Ovary (tissue), 7 donors: ENCODE measurements at regions not wholly inside any gene's neighbourhood (a gene's known extent, or its start where the extent isn't known, plus 50 kb on each side); places are given as distances from the start of the nearest gene placed in this dataset.

Source experiments
- DNase-seq, 5 donors: peaks; one replicate each; pipeline ENCODE4 v3.0.0-alpha.2; 2019 to 2020
- H3K27ac ChIP-seq, 2 donors: fragments of 200-600 bp; one replicate each; pipeline versions ENCODE4 v1.5.1 to v1.8.0; 2019 to 2022
- H3K27me3 ChIP-seq: fragments of 200-600 bp; one replicate; pipeline ENCODE4 v1.8.0; 2022
- H3K36me3 ChIP-seq: fragments of 200-600 bp; sonication (generic); one replicate; pipeline ENCODE4 v1.5.1; 2019
- H3K4me1 ChIP-seq: one replicate; pipeline ENCODE4 v1.8.1; 2013; ENCODE audit warnings: mild to moderate bottlenecking, moderate library complexity; ENCODE audit not compliant: insufficient read depth
- H3K4me3 ChIP-seq: fragments of 200-600 bp; sonication (generic); one replicate; pipeline ENCODE4 v1.5.1; 2017
- H3K9me3 ChIP-seq, 2 donors: fragments of 200-600 bp in 1 of 2; sonication (generic) in 1 of 2; one replicate each; pipeline versions ENCODE4 v1.5.1 to v1.8.1; 2013 to 2019; ENCODE audit warnings: mild to moderate bottlenecking in 1 of 2, moderate library complexity in 1 of 2
- EP300 ChIP-seq: sonication (generic); formaldehyde crosslinking; IDR thresholded peaks from one replicate; pipeline ENCODE4 v1.6.1; 2017; ENCODE audit warnings: antibody characterized with exemption
- POLR2A ChIP-seq: fragments of 450-650 bp; IDR thresholded peaks from one replicate; pipeline ENCODE4 v1.6.1; 2017; ENCODE audit warnings: antibody characterized with exemption, mild to moderate bottlenecking, moderate library complexity
- WGBS, 3 donors: extraction: QIAGEN DNeasy Blood & Tissue Kit in 1 of 3; methylation state at CpG; one replicate each; pipeline versions ENCODE4 v1.1.5 to v1.1.7; 2013 to 2017; 5-methylcytosine and 5-hydroxymethylcytosine counted together
- intact Hi-C, 4 donors: fragments of 100-400 bp; cut with DNase I; formaldehyde crosslinking; loops; one replicate each; pipeline versions ENCODE4 v1.11.0 to v1.15.1; 2022 to 2023
- TF ChIP-seq, protein P1 (sequence below), 3 donors: fragments of 450-650 bp in 2 of 3; fragments of 200-600 bp in 1 of 3; IDR thresholded peaks; one replicate each; pipeline versions ENCODE4 v1.5.1 to v1.8.0; 2016 to 2022; ENCODE audit warnings: antibody characterized with exemption in 3 of 3, mild to moderate bottlenecking in 1 of 3
- donor health status: DM: no; HTN: no; CAD: no; lungs with moderate emphysema.
- donor health status: DM: no; HTN: no; CAD: no.
- donor health status: Bipolar disorder and iron deficiency.
- donor health status: DM: no; HTN: no; CAD: no.
- donor health status: DM: yes; HTN: yes; CAD: no.

DNA sequence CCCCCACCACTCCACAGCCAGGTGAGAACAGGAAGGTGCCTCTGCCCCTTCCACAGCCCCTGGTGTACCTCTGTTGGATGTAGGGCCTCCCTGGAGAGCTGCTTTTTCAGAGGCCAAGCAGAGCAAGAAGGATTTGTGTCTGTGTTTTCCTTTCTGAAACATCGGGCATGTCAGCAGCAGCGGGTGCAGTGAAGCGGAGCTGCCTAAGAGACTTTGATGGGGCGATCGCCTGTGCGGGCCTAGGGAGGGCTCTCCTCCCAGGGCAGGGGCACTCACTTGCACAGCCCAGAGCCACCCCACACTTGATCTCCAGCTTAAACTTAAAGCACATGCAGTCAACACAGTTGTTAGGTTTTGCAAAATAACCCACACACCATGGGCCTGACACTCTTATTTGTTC is 324.7 kb downstream of the ACTR3B start:
- TF ChIP-seq, protein P1, sequence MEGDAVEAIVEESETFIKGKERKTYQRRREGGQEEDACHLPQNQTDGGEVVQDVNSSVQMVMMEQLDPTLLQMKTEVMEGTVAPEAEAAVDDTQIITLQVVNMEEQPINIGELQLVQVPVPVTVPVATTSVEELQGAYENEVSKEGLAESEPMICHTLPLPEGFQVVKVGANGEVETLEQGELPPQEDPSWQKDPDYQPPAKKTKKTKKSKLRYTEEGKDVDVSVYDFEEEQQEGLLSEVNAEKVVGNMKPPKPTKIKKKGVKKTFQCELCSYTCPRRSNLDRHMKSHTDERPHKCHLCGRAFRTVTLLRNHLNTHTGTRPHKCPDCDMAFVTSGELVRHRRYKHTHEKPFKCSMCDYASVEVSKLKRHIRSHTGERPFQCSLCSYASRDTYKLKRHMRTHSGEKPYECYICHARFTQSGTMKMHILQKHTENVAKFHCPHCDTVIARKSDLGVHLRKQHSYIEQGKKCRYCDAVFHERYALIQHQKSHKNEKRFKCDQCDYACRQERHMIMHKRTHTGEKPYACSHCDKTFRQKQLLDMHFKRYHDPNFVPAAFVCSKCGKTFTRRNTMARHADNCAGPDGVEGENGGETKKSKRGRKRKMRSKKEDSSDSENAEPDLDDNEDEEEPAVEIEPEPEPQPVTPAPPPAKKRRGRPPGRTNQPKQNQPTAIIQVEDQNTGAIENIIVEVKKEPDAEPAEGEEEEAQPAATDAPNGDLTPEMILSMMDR (IDR thresholded peaks at IDR 0.05): no peak
- no peak for TF ChIP-seq POLR2A
- TF ChIP-seq EP300: no peak
- no peaks in the 10 kb centered on the region for H3K36me3 ChIP-seq
- no peaks in the 10 kb centered on the region for H3K27me3 ChIP-seq
- intact Hi-C loops: no loop called here
- DNase-seq: no peak
- no peak overlapping the region for H3K4me3 ChIP-seq
- H3K9me3 ChIP-seq: no peaks in the 10 kb centered on the region
- H3K27ac ChIP-seq: no peak overlapping the region
- WGBS, 3 donors: 73 to 79% (median 73%) methylated on average over 6 of the region's 6 CpGs
- H3K4me1 ChIP-seq: no peaks in the 10 kb centered on the region

DNA sequence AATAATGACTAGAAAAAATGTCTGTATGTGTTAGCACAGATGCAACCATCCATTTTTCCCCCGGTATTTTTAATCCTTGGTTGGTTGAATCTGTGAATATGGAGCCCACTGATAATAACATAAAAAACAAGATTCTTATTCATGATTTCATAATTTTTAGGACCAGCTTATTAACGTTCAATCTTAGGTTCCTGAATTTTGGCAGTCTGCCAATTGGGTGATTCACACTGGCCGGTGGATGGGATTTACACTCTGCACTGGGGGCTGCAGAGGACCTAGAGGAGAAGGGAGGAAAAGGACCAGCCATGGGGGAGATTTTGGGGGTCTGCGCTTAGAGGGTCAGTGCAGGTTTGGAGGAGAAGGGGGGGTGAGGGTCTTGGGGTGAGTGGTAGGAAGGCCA is 327.9 kb downstream of the ACTR3B start:
- intact Hi-C loops: no loop called here
- no peak for TF ChIP-seq POLR2A
- TF ChIP-seq, protein P1 (IDR thresholded peaks at IDR 0.05): no peak
- no peak for TF ChIP-seq EP300
- 42 to 49% (median 45%) methylated on average over 4 of the region's 4 CpGs for WGBS, 3 donors
- no peak for DNase-seq
- no peak overlapping the region for H3K4me3 ChIP-seq
- H3K27ac ChIP-seq: no peak overlapping the region
- H3K27me3 ChIP-seq: no peaks in the 10 kb centered on the region
- no peaks in the 10 kb centered on the region for H3K36me3 ChIP-seq
- no peaks in the 10 kb centered on the region for H3K4me1 ChIP-seq
- H3K9me3 ChIP-seq: no peaks in the 10 kb centered on the region

DNA sequence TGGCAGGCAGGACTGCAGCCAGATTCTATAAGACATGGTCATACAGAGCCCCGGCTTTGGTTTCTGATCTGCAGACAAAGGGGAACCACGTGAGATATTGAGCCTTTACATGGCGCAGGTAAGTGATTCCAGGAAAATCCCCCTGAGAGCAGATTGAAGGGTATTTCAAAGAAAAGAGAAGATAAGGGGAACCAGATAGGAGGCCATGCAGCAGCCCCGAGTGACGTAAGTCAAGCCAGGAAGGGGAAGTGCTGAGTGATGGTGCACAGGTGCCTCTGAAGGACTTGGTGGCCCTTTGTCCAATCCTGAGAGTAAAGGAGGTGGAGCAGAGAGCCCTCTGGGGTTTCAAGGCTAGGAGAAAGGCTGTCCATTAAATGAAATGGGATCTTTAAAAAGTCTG is 329.0 kb downstream of the ACTR3B start:
- 87 to 95% (median 88%) methylated on average over 5 of the region's 5 CpGs for WGBS, 3 donors
- Histone ChIP-seq H3K4me3 (no peak overlapping the region), H3K36me3 (no peaks in the 10 kb centered on the region), H3K27ac (no peak overlapping the region), H3K27me3 (no peaks in the 10 kb centered on the region), H3K9me3 (no peaks in the 10 kb centered on the region), H3K4me1 (no peaks in the 10 kb centered on the region)
- intact Hi-C loops: no loop called here
- no peak for TF ChIP-seq POLR2A
- TF ChIP-seq, protein P1 (IDR thresholded peaks at IDR 0.05): no peak
- no peak for TF ChIP-seq EP300
- DNase-seq: no peak

DNA sequence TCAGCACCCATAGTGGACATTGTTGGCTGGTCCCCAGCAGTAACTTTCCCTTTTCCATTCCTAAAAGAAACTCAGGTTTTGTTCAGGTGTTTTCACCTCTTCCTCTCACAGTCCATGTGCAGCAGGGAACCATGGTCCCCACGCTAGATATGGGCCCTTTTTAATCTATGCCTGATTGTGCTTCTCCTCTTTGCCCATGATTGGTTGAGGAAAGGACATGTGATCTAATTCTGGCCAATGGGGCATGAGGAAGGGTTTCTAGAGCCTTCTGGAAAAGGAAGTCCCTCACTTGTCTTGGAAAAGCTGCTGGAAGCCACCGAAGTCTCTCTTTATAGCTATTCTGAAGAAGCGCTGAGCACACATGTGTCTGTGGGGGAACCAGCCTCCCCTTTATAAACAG is 330.7 kb downstream of the ACTR3B start:
- Histone ChIP-seq H3K4me1 (no peaks in the 10 kb centered on the region), H3K27me3 (no peaks in the 10 kb centered on the region), H3K4me3 (no peak overlapping the region), H3K27ac (no peak overlapping the region), H3K9me3 (no peaks in the 10 kb centered on the region), H3K36me3 (no peaks in the 10 kb centered on the region)
- DNase-seq: no peak
- TF ChIP-seq POLR2A (no peak), EP300 (no peak)
- TF ChIP-seq, protein P1 (IDR thresholded peaks at IDR 0.05): no peak
- WGBS, 3 donors: 93 to 94% (median 94%) methylated on average over 3 of the region's 3 CpGs
- intact Hi-C loops: no loop called here

DNA sequence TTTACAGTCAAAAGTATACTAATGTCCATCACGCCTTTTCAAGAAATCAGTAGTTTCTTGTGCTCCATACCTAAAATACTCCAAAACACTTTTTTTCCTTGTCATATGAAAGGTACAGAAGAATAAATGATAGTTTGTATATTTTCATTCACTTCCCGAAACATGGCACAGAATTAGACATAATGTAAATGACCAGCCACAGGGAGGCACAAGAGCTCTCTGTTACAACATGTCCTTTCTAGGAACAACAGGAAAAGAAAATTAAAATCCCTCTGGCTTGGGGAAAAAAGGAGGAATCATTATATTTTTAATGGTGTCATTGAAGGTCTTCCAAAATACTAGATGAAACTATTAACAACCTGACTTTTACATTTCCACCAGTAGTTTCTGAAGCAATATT is 331.2 kb downstream of the ACTR3B start:
- TF ChIP-seq, protein P1 (IDR thresholded peaks at IDR 0.05): no peak
- TF ChIP-seq POLR2A (no peak), EP300 (no peak)
- Histone ChIP-seq H3K4me3 (no peak overlapping the region), H3K9me3 (no peaks in the 10 kb centered on the region), H3K27ac (no peak overlapping the region), H3K27me3 (no peaks in the 10 kb centered on the region), H3K4me1 (no peaks in the 10 kb centered on the region), H3K36me3 (no peaks in the 10 kb centered on the region)
- intact Hi-C loops: no loop called here
- no peak for DNase-seq
- 87 to 90% (median 88%) methylated on average over 2 of the region's 2 CpGs for WGBS, 3 donors
